SK-N-SH (cell line): ENCODE measurements at regions not wholly inside any gene's neighbourhood (a gene's known extent, or its start where the extent isn't known, plus 50 kb on each side); places are given as distances from the start of the nearest gene placed in this dataset.

ENCODE experiments used
- CTCF ChIA-PET: fragments of 300-600, 350-600 bp; formaldehyde crosslinking; extraction: SDS; loops from one replicate; lab custom pipeline; 2021; lab: Yijun Ruan, JAX
- POLR2A ChIA-PET: fragments of 350-600 bp; sonication (Branson Sonifier 250); formaldehyde crosslinking; extraction: SDS; loops from one replicate; lab custom pipeline; 2020; ENCODE audit warnings: antibody characterized with exemption, inconsistent platforms; lab: Yijun Ruan, JAX
- DNase-seq: peaks from one replicate; pipeline ENCODE4 v3.0.0; 2012
- H2AFZ ChIP-seq: fragments of 200-600 bp; sonication (generic); 2 replicates; pipeline ENCODE4 v1.8.1; 2016; ENCODE audit warnings: antibody characterized with exemption, mild to moderate bottlenecking, low read depth
- H3F3A ChIP-seq: fragments of 200-600 bp; sonication (generic); replicated peaks from 2 replicates; pipeline ENCODE3; 2016; ENCODE audit warnings: antibody characterized with exemption, mild to moderate bottlenecking; ENCODE audit not compliant: insufficient read depth
- H3K27ac ChIP-seq, 2 experiments: fragments of 200-500 bp in 1 of 2; fragments of 200-600 bp in 1 of 2; sonication (Bioruptor generic) in 1 of 2; sonication (generic), shearing (Covaris generic) in 1 of 2; 2 replicates each; pipeline versions ENCODE4 v1.5.1 to v1.6.1; 2014 to 2016; ENCODE audit warnings: low read depth in 2 of 2, inconsistent platforms in 1 of 2, low read length in 1 of 2, mild to moderate bottlenecking in 1 of 2, mixed read lengths in 1 of 2
- H3K27me3 ChIP-seq: fragments of 200-600 bp; sonication (generic), shearing (Covaris generic); 2 replicates; pipeline ENCODE4 v1.6.1; 2016; ENCODE audit warnings: mixed run types; ENCODE audit not compliant: insufficient read depth
- H3K36me3 ChIP-seq, 2 experiments: fragments of 200-500 bp in 1 of 2; fragments of 200-600 bp in 1 of 2; sonication (Bioruptor generic) in 1 of 2; sonication (generic) in 1 of 2; replicated peaks in 1 of 2; 2 replicates each; pipeline versions ENCODE3 to v1.5.1; 2014 to 2016; ENCODE audit warnings: low read length in 1 of 2, mild to moderate bottlenecking in 1 of 2; ENCODE audit not compliant: insufficient read depth in 2 of 2, control insufficient read depth in 1 of 2
- H3K4me1 ChIP-seq, 2 experiments: fragments of 200-500 bp in 1 of 2; fragments of 200-600 bp in 1 of 2; sonication (Bioruptor generic) in 1 of 2; sonication (generic), shearing (Covaris generic) in 1 of 2; 2 replicates each; pipeline versions ENCODE4 v1.5.1 to v1.6.1; 2014 to 2016; ENCODE audit warnings: low read depth in 1 of 2, low read length in 1 of 2, mixed run types in 1 of 2; ENCODE audit not compliant: insufficient read depth in 2 of 2, control insufficient read depth in 1 of 2
- H3K4me2 ChIP-seq: fragments of 200-600 bp; sonication (generic), shearing (Covaris generic); 2 replicates; pipeline ENCODE4 v1.6.1; 2017; ENCODE audit warnings: mixed run types
- H3K4me3 ChIP-seq, 2 experiments: fragments of 200-500 bp in 1 of 2; fragments of 200-600 bp in 1 of 2; sonication (Bioruptor generic) in 1 of 2; sonication (generic), shearing (Covaris generic) in 1 of 2; 2 replicates each; pipeline versions ENCODE4 v1.5.1 to v1.8.1; 2014 to 2016; ENCODE audit warnings: low read depth in 2 of 2, inconsistent platforms in 1 of 2, low read length in 1 of 2, mild to moderate bottlenecking in 1 of 2, mixed read lengths in 1 of 2, moderate library complexity in 1 of 2
- H3K79me2 ChIP-seq: fragments of 200-600 bp; sonication (generic); 2 replicates; pipeline ENCODE4 v1.8.1; 2017; ENCODE audit warnings: mild to moderate bottlenecking; ENCODE audit not compliant: insufficient read depth
- H3K9ac ChIP-seq: fragments of 200-600 bp; sonication (generic); 2 replicates; pipeline ENCODE4 v1.6.1; 2017; ENCODE audit warnings: mixed run types
- H3K9me2 ChIP-seq: fragments of 200-600 bp; sonication (generic); 2 replicates; pipeline ENCODE4 v1.6.1; 2017; ENCODE audit warnings: mixed run types
- H3K9me3 ChIP-seq: fragments of 200-600 bp; sonication (generic); 2 replicates; pipeline ENCODE4 v1.6.1; 2017; ENCODE audit warnings: mixed run types, mild to moderate bottlenecking, moderate library complexity
- H4K20me1 ChIP-seq: fragments of 200-600 bp; sonication (generic); 2 replicates; pipeline ENCODE4 v1.6.1; 2017; ENCODE audit warnings: mild to moderate bottlenecking, mixed run types; ENCODE audit not compliant: insufficient read depth
- CTCF ChIP-seq: fragments of 200-600 bp; sonication (generic); IDR thresholded peaks from 2 replicates; pipeline ENCODE4 v1.6.1; 2017; ENCODE audit warnings: antibody characterized with exemption, mild to moderate bottlenecking, moderate library complexity
- FOXJ3 ChIP-seq: sonication (generic); formaldehyde crosslinking; IDR thresholded peaks from 2 replicates; pipeline ENCODE4 v1.5.1; 2020; ENCODE audit warnings: mild to moderate bottlenecking, missing genetic modification reagents
- GABPA ChIP-seq: IDR thresholded peaks from 2 replicates; pipeline ENCODE4 v1.4.0; 2012; ENCODE audit warnings: low read depth, mild to moderate bottlenecking
- MEF2A ChIP-seq: IDR thresholded peaks from 2 replicates; pipeline ENCODE4 v1.4.0; 2012; ENCODE audit warnings: low read depth, borderline replicate concordance
- MXI1 ChIP-seq: IDR thresholded peaks from 2 replicates; pipeline ENCODE4 v1.6.1; 2012; ENCODE audit warnings: mild to moderate bottlenecking, low read depth, low read length, improper control_type of control experiment
- PBX3 ChIP-seq: IDR thresholded peaks from 2 replicates; pipeline ENCODE4; 2012
- POLR2AphosphoS5 ChIP-seq: IDR thresholded peaks from 2 replicates; pipeline ENCODE4 v1.6.1; 2012; ENCODE audit warnings: low read depth, low read length
- RAD21 ChIP-seq: IDR thresholded peaks from 2 replicates; pipeline ENCODE4 v1.6.1; 2012; ENCODE audit warnings: mild to moderate bottlenecking, low read length
- RCOR1 ChIP-seq: fragments of 150-350 bp; IDR thresholded peaks from 2 replicates; pipeline ENCODE4 v1.6.1; 2017; ENCODE audit warnings: antibody characterized with exemption, low read length
- SIN3A ChIP-seq: IDR thresholded peaks from 2 replicates; pipeline ENCODE4 v1.6.1; 2012; ENCODE audit warnings: low read depth, mild to moderate bottlenecking, low read length, moderate library complexity, borderline replicate concordance
- SMC3 ChIP-seq: IDR thresholded peaks from 2 replicates; pipeline ENCODE4 v1.6.1; 2012; ENCODE audit warnings: low read depth, low read length, improper control_type of control experiment
- TCF12 ChIP-seq: IDR thresholded peaks from 2 replicates; pipeline ENCODE4 v1.4.0; 2012
- TEAD4 ChIP-seq: IDR thresholded peaks from 2 replicates; pipeline ENCODE4 v1.4.0; 2012; ENCODE audit warnings: mild to moderate bottlenecking, borderline replicate concordance; ENCODE audit not compliant: insufficient read depth
- USF2 ChIP-seq: fragments of 150-350 bp; IDR thresholded peaks from 2 replicates; pipeline ENCODE4 v1.6.1; 2017; ENCODE audit warnings: antibody characterized with exemption, low read length, low read depth, borderline replicate concordance
- WGBS: methylation state at CpG from one replicate; pipeline ENCODE4 v1.1.6; 2017; ENCODE audit warnings: low lambda C conversion rate; 5-methylcytosine and 5-hydroxymethylcytosine counted together

- ChIA-PET CTCF (no interaction called here), POLR2A (no interaction called here)
- Histone ChIP-seq H3K27me3 (no peaks in the 10 kb centered on the region), H3K9ac (no peak overlapping the region), H3K9me3 (no peaks in the 10 kb centered on the region), H3K9me2 (no peaks in the 10 kb centered on the region), H3K4me1 (no peaks in the 10 kb centered on the region), H3K79me2 (no peaks in the 10 kb centered on the region), H3K27ac (no peak overlapping the region), H3K4me2 (no peak overlapping the region), H3F3A (no peaks in the 10 kb centered on the region), H2AFZ (no peak overlapping the region), H4K20me1 (no peaks in the 10 kb centered on the region), H3K4me3 (no peak overlapping the region)
- no peak for DNase-seq
- WGBS, result 20% methylated on average over 4 of the region's 4 CpGs
- TF ChIP-seq SIN3A, result no peak
- no peak for TF ChIP-seq RAD21
- no peak for TF ChIP-seq MXI1
- TF ChIP-seq CTCF, result no peak
- no peak for TF ChIP-seq SMC3
- no peak for TF ChIP-seq TEAD4
- TF ChIP-seq MEF2A, result no peak
- TF ChIP-seq POLR2AphosphoS5, result no peak
- TF ChIP-seq, all 33 proteins: peak for 0
- H3K36me3 ChIP-seq, result no peaks in the 10 kb centered on the region
Measured at GRCh38 chr21:38012672-38013071, 96.4 kb upstream of the KCNJ6 start.

GRCh38 chr21:38013741-38014140 is 97.5 kb upstream of the KCNJ6 start:
- H3K79me2 ChIP-seq, result no peaks in the 10 kb centered on the region
- CTCF ChIA-PET, result no interaction called here
- TF ChIP-seq FOXJ3, result no peak
- no peak for TF ChIP-seq RAD21
- no peak for TF ChIP-seq RCOR1
- TF ChIP-seq USF2, result no peak
- no peak for TF ChIP-seq TCF12
- no peak for TF ChIP-seq PBX3
- no peak for TF ChIP-seq GABPA
- TF ChIP-seq POLR2AphosphoS5, result no peak
- no peak for TF ChIP-seq SMC3
- TF ChIP-seq, all 33 proteins: peak for 0
- Histone ChIP-seq H3K27ac (no peak overlapping the region), H3K27me3 (no peaks in the 10 kb centered on the region), H3K9me3 (no peaks in the 10 kb centered on the region), H3K36me3 (no peaks in the 10 kb centered on the region), H3K9me2 (no peaks in the 10 kb centered on the region), H3K9ac (no peak overlapping the region), H3K4me3 (no peak overlapping the region), H3K4me1 (no peaks in the 10 kb centered on the region), H4K20me1 (no peaks in the 10 kb centered on the region), H2AFZ (no peak overlapping the region), H3F3A (no peaks in the 10 kb centered on the region), H3K4me2 (no peak overlapping the region)
- no peak for DNase-seq
- WGBS, result 8% methylated on average over 4 of the region's 4 CpGs
- POLR2A ChIA-PET, result no interaction called here
